CD4-positive, alpha-beta T cell treated with Interleukin-17A for 1 hour (primary cell): ENCODE measurements at regions not wholly inside any gene's neighbourhood (a gene's known extent, or its start where the extent isn't known, plus 50 kb on each side); places are given as distances from the start of the nearest gene placed in this dataset.

Experiments used
- DNase-seq: peaks from one replicate; pipeline ENCODE4 v3.0.0-alpha.2; 2020

DNA sequence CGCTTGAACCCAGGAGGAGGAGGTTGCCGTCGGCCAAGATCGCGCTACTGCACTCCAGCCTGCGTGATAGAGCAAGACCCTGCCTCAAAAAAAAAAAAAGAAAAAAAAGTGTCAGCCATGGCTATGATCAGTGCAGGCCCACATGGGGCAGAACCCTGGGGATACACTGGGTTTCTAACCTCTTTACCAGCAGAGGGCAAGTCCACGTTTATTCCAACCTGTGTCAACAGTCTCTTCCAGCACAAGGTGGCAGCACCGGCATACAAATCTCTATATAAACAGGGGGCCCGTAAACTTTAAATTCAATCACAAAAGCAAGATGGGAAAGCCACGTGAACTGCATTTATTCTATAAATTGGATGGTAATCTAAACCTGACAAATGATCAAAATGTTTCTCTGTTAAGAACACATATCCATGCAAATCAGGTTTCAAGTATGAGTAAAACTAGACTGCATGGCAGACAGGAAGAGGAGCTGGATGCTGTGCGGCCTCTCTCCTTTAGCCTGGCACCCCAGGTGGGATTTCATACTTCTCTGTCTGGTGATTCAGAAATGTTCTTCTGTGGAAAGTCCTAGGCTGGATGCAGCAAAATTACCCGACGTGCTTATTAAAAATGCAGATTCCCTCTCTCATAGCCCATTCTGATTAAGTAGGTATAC, 60.0 kb upstream of the STEAP1B start:
- peak; percentile 77 for DNase-seq

DNA sequence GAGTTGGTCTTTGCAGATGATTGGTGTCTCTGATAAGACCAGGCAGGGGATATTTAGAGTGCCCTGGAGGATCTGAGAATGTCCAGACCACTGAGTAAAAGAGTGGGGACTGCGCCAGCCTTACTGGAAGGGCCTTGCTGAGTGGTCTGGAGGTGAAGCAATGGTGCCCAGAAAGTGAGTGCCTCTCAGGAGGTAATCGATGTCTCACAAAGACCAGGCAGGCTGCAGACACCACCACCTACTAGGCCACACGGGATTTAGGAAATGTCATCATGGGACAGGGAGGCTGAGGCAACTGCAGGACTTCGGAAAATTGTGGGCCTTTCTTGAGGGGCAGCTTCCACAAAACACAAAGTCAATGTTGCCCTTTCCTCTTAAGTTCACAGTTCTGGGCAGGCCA, 57.2 kb upstream of the STEAP1B start:
- DNase-seq = no peak

DNA sequence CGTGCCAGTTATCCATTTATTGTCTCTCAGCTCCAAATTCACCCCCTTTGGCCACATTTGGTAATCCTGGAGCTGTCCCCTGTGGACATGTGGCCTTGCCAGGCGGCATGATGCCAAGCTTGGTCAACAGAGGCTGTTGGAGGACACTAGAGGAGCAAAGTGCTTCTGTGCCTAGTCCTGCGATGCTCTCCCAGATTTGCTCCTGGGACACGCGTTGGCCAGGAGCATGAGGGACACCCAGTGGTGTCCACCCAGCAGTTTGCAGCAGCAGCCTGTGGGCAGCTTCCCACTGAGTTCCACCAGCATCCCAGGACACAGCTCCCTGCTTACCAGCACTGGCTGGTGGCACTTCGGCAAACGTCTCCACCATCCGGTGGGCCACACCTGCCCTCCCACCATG, 55.5 kb upstream of the STEAP1B start:
- DNase-seq = no peak

DNA sequence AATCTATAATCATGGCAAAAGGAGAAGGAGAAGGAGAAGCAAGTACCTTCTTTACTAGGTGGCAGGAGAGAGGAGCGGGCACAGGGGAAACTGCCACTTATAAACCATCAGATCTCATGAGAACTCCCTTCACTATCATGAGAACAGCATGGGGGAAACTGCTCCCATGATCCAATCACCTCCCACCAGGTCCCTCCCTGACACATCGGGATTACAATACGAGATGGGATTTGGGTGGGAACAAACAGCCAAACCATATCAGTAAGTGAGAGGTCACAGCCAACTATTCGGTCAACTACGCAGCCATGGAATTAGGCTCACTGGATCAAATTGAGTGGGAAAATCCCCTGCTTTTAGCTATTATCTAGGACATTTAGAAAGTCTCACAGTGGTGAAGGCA, 54.2 kb upstream of the STEAP1B start:
- DNase-seq = no peak

DNA sequence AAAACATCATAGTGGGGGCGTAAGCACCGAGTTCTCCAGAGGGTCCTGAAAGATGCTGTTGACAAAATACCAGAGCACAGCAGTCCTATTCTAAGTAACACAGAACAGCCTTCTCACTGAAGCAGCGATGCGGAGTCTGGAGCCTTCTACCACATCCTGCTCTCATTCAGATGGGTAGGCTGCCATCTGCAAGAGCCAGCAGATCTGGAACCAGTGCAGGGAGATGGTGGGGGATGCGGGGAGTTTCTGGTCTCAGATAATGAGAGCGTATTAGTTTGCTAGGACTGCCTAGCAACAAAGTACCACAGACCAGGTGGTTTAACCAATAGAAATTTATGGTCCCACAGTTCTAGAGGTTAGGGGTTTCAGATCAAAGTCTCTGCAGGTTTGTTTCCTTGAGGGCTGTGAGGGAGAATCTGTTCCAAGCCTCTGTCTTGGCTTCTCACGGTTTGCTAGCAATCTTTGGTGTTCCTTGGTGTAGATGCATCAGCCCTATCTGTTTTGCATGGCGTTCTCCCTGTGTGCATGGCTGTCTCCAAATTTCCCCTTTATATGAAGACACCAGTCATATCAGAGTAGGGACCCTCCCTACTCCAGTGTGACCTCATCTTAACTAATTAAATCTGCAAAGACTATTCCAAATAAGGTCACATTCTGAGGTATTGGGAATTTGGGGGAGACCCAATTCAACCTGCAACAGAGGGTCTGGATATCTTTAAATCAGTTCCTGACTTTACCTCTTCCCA, 52.0 kb upstream of the STEAP1B start:
- DNase-seq = no peak

DNA sequence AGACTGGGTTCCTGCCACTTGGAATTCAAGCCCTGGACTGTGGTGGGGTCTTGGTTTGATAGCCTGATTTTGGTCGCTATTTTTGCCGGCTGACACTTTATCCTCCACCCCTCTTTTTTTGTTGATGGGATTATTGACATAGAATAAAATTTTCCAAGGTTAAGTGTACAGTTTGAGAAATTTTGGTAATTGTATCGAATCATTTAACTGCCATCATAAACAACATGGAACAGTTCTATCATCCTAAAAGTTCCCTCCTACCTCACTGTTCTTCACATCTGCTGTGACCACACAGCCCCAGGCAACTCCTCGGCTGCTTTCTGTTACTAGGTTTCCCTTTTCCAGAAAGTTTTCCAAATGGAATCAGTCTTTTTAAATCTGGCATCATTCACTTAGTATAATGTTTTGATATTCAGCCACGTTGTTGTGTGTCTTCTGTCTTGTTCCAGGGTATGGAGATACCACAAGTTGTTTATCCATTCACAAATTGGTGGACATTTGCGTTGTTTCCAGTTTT, 50.6 kb upstream of the STEAP1B start:
- no peak for DNase-seq

DNA sequence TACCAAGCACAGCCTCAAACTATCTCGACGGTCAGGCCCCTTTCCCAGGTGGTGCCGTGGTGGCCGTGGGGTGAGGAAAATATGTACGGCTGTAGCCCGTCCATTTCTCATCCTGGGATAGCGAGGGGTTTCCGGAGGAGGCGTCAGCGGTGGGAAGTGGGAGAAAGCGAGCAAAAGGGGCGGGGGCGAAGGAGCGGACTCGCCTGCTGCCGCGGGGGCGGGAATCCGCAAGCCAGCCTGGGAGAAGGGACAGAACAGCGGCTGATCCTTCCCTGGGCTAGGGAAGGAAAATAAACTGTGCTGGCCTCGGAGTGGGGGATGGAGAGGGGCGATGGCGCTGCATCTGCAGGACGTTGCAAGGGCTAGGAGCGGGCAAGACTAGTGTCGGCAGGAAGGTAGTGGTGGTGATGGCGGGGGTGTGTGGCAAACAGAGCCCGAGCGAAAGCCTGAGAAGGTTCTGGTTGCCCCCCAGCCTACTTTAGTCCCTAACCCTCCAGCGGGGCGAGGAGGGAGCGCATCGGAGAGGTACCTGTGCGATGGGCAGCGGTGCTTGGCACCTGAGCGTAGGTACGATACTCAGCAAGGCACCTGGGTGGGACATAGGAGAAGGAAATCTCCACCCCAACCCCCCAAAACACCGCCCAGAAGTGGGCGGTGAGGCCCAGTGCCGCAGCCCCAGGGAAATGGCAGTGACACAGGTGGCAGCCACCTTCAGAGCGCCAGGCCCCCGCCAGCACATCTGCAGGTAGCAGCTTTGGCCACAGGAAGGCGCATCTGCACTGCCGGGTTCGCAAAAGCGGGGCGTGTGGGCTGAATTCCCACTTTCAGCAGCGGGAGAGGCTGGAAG, 49.9 kb upstream of the STEAP1B start:
- no peak for DNase-seq
